ENCODE measurements at regions not wholly inside any gene's neighbourhood (a gene's known extent, or its start where the extent isn't known, plus 50 kb on each side); places are given as distances from the start of the nearest gene placed in this dataset.

DNA sequence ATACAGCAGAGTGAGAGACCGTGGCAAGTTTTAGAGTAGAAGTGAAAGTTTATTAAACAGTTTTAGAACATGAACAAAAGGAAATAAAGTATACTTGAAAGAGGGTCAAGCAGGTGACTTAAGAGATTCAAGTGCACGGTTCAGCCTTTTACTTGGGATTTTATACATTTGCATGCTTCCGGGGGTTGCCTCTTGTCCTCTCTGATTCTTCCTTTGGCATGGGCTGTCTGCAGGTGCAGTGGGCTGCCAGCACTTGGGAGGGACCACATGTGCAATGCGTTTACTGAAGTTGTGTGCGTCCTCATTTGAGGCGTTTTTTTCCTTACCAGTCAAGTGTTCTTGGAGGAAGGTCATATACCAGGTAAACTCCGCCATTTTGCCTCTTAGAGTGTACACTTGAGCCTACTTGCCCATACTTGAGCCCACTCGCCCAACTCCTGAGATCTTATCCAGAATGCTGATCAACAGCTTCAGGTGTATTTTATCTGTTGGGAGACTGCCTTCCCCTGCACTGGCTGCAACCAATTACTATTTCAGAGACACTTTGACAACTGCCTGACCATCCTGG, 195.2 kb downstream of the IRX5 start:
- TF ChIP-seq, protein P1, sequence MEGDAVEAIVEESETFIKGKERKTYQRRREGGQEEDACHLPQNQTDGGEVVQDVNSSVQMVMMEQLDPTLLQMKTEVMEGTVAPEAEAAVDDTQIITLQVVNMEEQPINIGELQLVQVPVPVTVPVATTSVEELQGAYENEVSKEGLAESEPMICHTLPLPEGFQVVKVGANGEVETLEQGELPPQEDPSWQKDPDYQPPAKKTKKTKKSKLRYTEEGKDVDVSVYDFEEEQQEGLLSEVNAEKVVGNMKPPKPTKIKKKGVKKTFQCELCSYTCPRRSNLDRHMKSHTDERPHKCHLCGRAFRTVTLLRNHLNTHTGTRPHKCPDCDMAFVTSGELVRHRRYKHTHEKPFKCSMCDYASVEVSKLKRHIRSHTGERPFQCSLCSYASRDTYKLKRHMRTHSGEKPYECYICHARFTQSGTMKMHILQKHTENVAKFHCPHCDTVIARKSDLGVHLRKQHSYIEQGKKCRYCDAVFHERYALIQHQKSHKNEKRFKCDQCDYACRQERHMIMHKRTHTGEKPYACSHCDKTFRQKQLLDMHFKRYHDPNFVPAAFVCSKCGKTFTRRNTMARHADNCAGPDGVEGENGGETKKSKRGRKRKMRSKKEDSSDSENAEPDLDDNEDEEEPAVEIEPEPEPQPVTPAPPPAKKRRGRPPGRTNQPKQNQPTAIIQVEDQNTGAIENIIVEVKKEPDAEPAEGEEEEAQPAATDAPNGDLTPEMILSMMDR (IDR thresholded peaks at IDR 0.05; ENCODE audit: poor library complexity), result no peak
- TF ChIP-seq EZH2 (IDR thresholded peaks at IDR 0.05; ENCODE audit: borderline replicate concordance), result no peak
